H9 (cell line): ENCODE measurements at regions not wholly inside any gene's neighbourhood (a gene's known extent, or its start where the extent isn't known, plus 50 kb on each side); places are given as distances from the start of the nearest gene placed in this dataset.

ENCODE experiments used
- DNase-seq: peaks from one replicate; pipeline ENCODE4 v3.0.0-alpha.2; 2017
- H2AFZ ChIP-seq: one replicate; pipeline ENCODE4 v1.6.1; 2013; ENCODE audit warnings: mild to moderate bottlenecking, low read length, control low read depth, moderate library complexity
- H2AK5ac ChIP-seq: 2 replicates; pipeline ENCODE4 v1.6.1; 2013; ENCODE audit warnings: low read length, control low read depth, mixed read lengths; ENCODE audit not compliant: insufficient read length
- H2BK120ac ChIP-seq: one replicate; pipeline ENCODE4 v1.6.1; 2013; ENCODE audit warnings: low read depth, mild to moderate bottlenecking, low read length, control low read depth, inconsistent platforms; ENCODE audit not compliant: poor library complexity, severe bottlenecking
- H2BK12ac ChIP-seq: 2 replicates; pipeline ENCODE4 v1.6.1; 2013; ENCODE audit warnings: low read length, control low read depth, mixed read lengths, low read depth; ENCODE audit not compliant: insufficient read length
- H2BK15ac ChIP-seq: 2 replicates; pipeline ENCODE4 v1.6.1; 2013; ENCODE audit warnings: low read depth, low read length, control low read depth
- H2BK20ac ChIP-seq: one replicate; pipeline ENCODE4 v1.6.1; 2013; ENCODE audit warnings: low read depth, mild to moderate bottlenecking, low read length, control low read depth, inconsistent platforms; ENCODE audit not compliant: poor library complexity, severe bottlenecking
- H2BK5ac ChIP-seq: 2 replicates; pipeline ENCODE4 v1.6.1; 2013; ENCODE audit warnings: low read length, control low read depth, mixed read lengths; ENCODE audit not compliant: insufficient read length
- H3K14ac ChIP-seq: 2 replicates; pipeline ENCODE4 v1.6.1; 2013; ENCODE audit warnings: low read length, control low read depth; ENCODE audit not compliant: insufficient read depth
- H3K18ac ChIP-seq: 2 replicates; pipeline ENCODE4 v1.6.1; 2013; ENCODE audit warnings: low read depth, mild to moderate bottlenecking, mixed read lengths, low read length, control low read depth; ENCODE audit not compliant: insufficient read length
- H3K23ac ChIP-seq: 2 replicates; pipeline ENCODE4 v1.6.1; 2013; ENCODE audit warnings: low read length, control low read depth, mixed read lengths, low read depth; ENCODE audit not compliant: insufficient read length
- H3K23me2 ChIP-seq: 2 replicates; pipeline ENCODE4 v1.6.1; 2013; ENCODE audit warnings: low read depth, mild to moderate bottlenecking, mixed read lengths, low read length, control low read depth; ENCODE audit not compliant: insufficient read length, poor library complexity, severe bottlenecking
- H3K27ac ChIP-seq: 2 replicates; pipeline ENCODE4 v1.5.1; 2013; ENCODE audit warnings: low read length, control low read depth, mixed read lengths, low read depth; ENCODE audit not compliant: insufficient read length
- H3K27me3 ChIP-seq: 2 replicates; pipeline ENCODE4 v1.6.1; 2013; ENCODE audit warnings: low read length, control low read depth, inconsistent platforms; ENCODE audit not compliant: insufficient read depth
- H3K4ac ChIP-seq: 2 replicates; pipeline ENCODE4 v1.6.1; 2013; ENCODE audit warnings: low read depth, mild to moderate bottlenecking, control low read depth, inconsistent platforms, low read length, moderate library complexity
- H3K4me1 ChIP-seq: 2 replicates; pipeline ENCODE4 v1.6.1; 2013; ENCODE audit warnings: low read length, control low read depth, inconsistent platforms; ENCODE audit not compliant: insufficient read depth
- H3K4me2 ChIP-seq: 2 replicates; pipeline ENCODE4 v1.6.1; 2013; ENCODE audit warnings: low read length, control low read depth, mixed read lengths; ENCODE audit not compliant: insufficient read length, insufficient read depth
- H3K56ac ChIP-seq: 2 replicates; pipeline ENCODE4 v1.6.1; 2013; ENCODE audit warnings: low read depth, mild to moderate bottlenecking, mixed read lengths, low read length, control low read depth; ENCODE audit not compliant: insufficient read length
- H3K79me1 ChIP-seq: 2 replicates; pipeline ENCODE4 v1.6.1; 2013; ENCODE audit warnings: low read depth, mild to moderate bottlenecking, moderate library complexity, low read length, control low read depth, inconsistent platforms; ENCODE audit not compliant: insufficient read depth, poor library complexity, severe bottlenecking
- H3K79me2 ChIP-seq: 2 replicates; pipeline ENCODE4 v1.6.1; 2013; ENCODE audit warnings: low read length, control low read depth, inconsistent platforms; ENCODE audit not compliant: insufficient read depth
- H3K9ac ChIP-seq: 2 replicates; pipeline ENCODE4 v1.6.1; 2013; ENCODE audit warnings: low read length, control low read depth, mixed read lengths; ENCODE audit not compliant: insufficient read length; ENCODE audit errors: extremely low read depth
- H3K9me3 ChIP-seq: one replicate; pipeline ENCODE4 v1.6.1; 2013; ENCODE audit warnings: low read depth, low read length, inconsistent platforms; ENCODE audit not compliant: control insufficient read depth
- H3T11ph ChIP-seq: one replicate; pipeline ENCODE4 v1.6.1; 2013; ENCODE audit warnings: mild to moderate bottlenecking, low read length, control low read depth, inconsistent platforms
- H4K20me1 ChIP-seq: one replicate; pipeline ENCODE4 v1.6.1; 2013; ENCODE audit not compliant: control insufficient read depth, insufficient read length, insufficient read depth
- H4K5ac ChIP-seq: 2 replicates; pipeline ENCODE4 v1.6.1; 2013; ENCODE audit warnings: low read depth, mild to moderate bottlenecking, mixed read lengths, low read length, control low read depth; ENCODE audit not compliant: insufficient read length
- H4K8ac ChIP-seq: replicated peaks from 2 replicates; pipeline ENCODE4 v1.6.1; 2013; ENCODE audit warnings: low read length, control low read depth, mixed read lengths, low read depth; ENCODE audit not compliant: insufficient read length
- H4K91ac ChIP-seq: 2 replicates; pipeline ENCODE4 v1.6.1; 2013; ENCODE audit warnings: low read depth, mild to moderate bottlenecking, moderate library complexity, mixed read lengths, low read length, control low read depth; ENCODE audit not compliant: insufficient read length
- H3K27ac Mint-ChIP-seq, 3 experiments: 2 replicates in 2 of 3; 3 replicates in 1 of 3; pipeline ENCODE4 v1.8.0; 2020 to 2021; ENCODE audit warnings: mixed read lengths in 3 of 3, mild to moderate bottlenecking in 1 of 3, moderate library complexity in 1 of 3
- H3K27me3 Mint-ChIP-seq: 2 replicates; pipeline ENCODE4 v1.8.0; 2021; ENCODE audit warnings: low read depth, mild to moderate bottlenecking, moderate library complexity, mixed read lengths
- H3K36me3 Mint-ChIP-seq, 3 experiments: 2 replicates in 2 of 3; 3 replicates in 1 of 3; pipeline ENCODE4 v1.8.0; 2020 to 2021; ENCODE audit warnings: low read depth in 3 of 3, mixed read lengths in 3 of 3; ENCODE audit not compliant: insufficient read depth in 1 of 3
- H3K4me1 Mint-ChIP-seq, 2 experiments: 2 replicates each; pipeline ENCODE4 v1.8.0; 2020; ENCODE audit warnings: mixed read lengths in 2 of 2
- H3K4me3 Mint-ChIP-seq, 2 experiments: 2 replicates in 1 of 2; 3 replicates in 1 of 2; pipeline ENCODE4 v1.8.0; 2020 to 2021; ENCODE audit warnings: mild to moderate bottlenecking in 2 of 2, mixed read lengths in 2 of 2, moderate library complexity in 1 of 2
- H3K9me3 Mint-ChIP-seq, 2 experiments: 2 replicates in 1 of 2; 3 replicates in 1 of 2; pipeline ENCODE4 v1.8.0; 2020; ENCODE audit warnings: mild to moderate bottlenecking in 2 of 2, mixed read lengths in 2 of 2, moderate library complexity in 1 of 2
- CTCF ChIP-seq: fragments of 200-600 bp; sonication (generic); conservative IDR thresholded peaks from 3 replicates; pipeline ENCODE4 v1.8.0; 2021; ENCODE audit warnings: antibody characterized with exemption, mild to moderate bottlenecking
- WGBS: extraction: QIAGEN DNeasy Blood & Tissue Kit; methylation state at CpG from one replicate; pipeline ENCODE4 v1.1.7; 2013; ENCODE audit warnings: missing lambda C conversion rate, low lambda C conversion rate, mixed read lengths; ENCODE audit not compliant: insufficient read length; ENCODE audit errors: extremely low coverage; 5-methylcytosine and 5-hydroxymethylcytosine counted together

DNA sequence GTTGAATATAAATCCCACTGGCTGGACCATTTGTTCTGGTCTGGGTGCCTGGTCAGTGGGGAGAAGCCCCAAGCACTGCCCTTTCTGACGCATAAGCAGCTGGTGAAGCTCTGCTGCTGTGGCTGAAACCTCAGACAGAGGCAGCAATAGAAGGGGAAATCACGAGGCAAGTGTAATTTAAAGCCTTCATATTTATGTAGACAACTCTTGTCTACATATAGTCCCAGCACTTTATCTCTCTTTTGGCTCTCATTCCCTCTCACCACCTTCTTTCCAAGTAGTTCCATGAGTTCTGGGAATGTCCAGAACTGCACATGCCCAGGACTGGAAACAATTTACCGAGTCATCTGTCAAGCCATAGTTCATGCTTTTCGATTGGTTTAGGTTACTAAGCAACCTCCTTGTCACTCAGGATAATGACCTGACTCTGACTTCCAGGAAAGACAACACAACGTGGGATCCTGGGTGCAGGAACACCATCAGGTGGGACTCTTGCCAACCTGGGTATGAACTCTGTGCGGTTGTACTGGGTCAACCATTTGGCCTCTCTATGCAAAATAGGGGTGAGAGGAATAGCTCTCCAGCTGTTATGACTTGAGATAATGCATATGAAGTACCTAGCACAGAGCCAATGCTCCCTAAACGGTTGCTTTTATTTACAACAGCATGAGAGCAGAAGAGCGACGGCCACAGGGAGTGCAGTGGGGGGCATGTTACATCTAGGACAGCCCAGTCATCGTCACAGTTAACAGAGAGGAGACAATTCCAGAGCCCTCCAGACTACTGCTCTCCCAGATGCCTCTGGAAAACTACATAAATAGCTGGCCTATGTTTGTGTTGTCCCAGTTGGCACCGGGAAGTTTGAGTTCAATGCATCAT is 321.9 kb downstream of the FOXO1 start:
- H4K20me1 ChIP-seq = no peaks in the 10 kb centered on the region
- H2AK5ac ChIP-seq = no peak overlapping the region
- H3K4ac ChIP-seq = no peak overlapping the region
- H3K4me2 ChIP-seq = no peak overlapping the region
- no peak overlapping the region for H2BK20ac ChIP-seq
- WGBS = no CpG with 5 or more reads among the region's 11 CpGs
- no peaks in the 10 kb centered on the region for H3K23me2 ChIP-seq
- no peaks in the 10 kb centered on the region for H3K79me1 ChIP-seq
- H3K9ac ChIP-seq = no peak overlapping the region
- H3K27ac ChIP-seq = no peak overlapping the region
- no peak overlapping the region for H4K8ac ChIP-seq
- H3K4me1 ChIP-seq = peaks cover 23% of the 10 kb centered on the region
- no peak overlapping the region for H4K5ac ChIP-seq
- no peak overlapping the region for H2AFZ ChIP-seq
- no peak overlapping the region for H4K91ac ChIP-seq
- no peak for DNase-seq
- no peak overlapping the region for H3T11ph ChIP-seq
- no peak overlapping the region for H2BK120ac ChIP-seq
- no peaks in the 10 kb centered on the region for H3K9me3 ChIP-seq
- H3K9me3 Mint-ChIP-seq = peaks cover 4 to 7% of the 10 kb centered on the region in 2 experiments; a peak in 4 of 5 replicates
- H3K27me3 Mint-ChIP-seq = peaks cover 76% of the 10 kb centered on the region
- H2BK5ac ChIP-seq = no peak overlapping the region
- H3K4me3 Mint-ChIP-seq = no peak overlapping the region
- no peaks in the 10 kb centered on the region; the same call in 1 of the 2 replicates for H3K27me3 ChIP-seq
- H3K18ac ChIP-seq = no peak overlapping the region
- H3K56ac ChIP-seq = no peak overlapping the region
- H3K79me2 ChIP-seq = no peaks in the 10 kb centered on the region
- H3K14ac ChIP-seq = no peak overlapping the region
- TF ChIP-seq CTCF = no peak
- no peak overlapping the region for H3K23ac ChIP-seq
- H3K36me3 Mint-ChIP-seq = peaks cover 0 to 10% (median 2%) of the 10 kb centered on the region in 3 experiments; a peak in 5 of 7 replicates
- H2BK15ac ChIP-seq = no peak overlapping the region
- H2BK12ac ChIP-seq = no peak overlapping the region
- peaks cover 63% of the 10 kb centered on the region in 2 experiments for H3K4me1 Mint-ChIP-seq
- H3K27ac Mint-ChIP-seq = no peak overlapping the region
